ENCODE measurements at regions not wholly inside any gene's neighbourhood (a gene's known extent, or its start where the extent isn't known, plus 50 kb on each side); places are given as distances from the start of the nearest gene placed in this dataset.

DNA sequence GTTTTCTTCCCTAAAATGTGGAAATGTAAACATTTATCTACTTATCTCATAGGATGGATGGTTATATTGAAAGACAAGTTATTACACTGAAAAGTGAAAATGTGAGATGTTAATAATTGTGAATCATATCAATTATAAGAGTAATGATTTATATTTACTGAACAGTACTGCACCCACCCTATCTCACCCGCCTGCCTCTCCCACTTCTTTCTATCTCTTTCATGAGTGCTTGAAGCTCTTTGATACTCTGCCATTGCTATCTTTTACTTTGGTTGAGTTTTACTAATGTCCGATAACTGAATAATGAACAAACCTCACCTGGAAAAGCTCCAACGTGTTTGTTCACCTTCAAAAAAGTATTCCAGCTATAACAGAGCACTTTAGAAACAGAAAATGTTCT, 263.0 kb upstream of the UBASH3B start:
- TF ChIP-seq, protein P1, sequence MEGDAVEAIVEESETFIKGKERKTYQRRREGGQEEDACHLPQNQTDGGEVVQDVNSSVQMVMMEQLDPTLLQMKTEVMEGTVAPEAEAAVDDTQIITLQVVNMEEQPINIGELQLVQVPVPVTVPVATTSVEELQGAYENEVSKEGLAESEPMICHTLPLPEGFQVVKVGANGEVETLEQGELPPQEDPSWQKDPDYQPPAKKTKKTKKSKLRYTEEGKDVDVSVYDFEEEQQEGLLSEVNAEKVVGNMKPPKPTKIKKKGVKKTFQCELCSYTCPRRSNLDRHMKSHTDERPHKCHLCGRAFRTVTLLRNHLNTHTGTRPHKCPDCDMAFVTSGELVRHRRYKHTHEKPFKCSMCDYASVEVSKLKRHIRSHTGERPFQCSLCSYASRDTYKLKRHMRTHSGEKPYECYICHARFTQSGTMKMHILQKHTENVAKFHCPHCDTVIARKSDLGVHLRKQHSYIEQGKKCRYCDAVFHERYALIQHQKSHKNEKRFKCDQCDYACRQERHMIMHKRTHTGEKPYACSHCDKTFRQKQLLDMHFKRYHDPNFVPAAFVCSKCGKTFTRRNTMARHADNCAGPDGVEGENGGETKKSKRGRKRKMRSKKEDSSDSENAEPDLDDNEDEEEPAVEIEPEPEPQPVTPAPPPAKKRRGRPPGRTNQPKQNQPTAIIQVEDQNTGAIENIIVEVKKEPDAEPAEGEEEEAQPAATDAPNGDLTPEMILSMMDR (IDR thresholded peaks at IDR 0.05; ENCODE audit: low read length) = no peak
- no peak for TF ChIP-seq EZH2 (optimal IDR thresholded peaks at IDR 0.05; ENCODE audit: low read depth, low read length)
